Fibroblast of pulmonary artery (primary cell): ENCODE measurements at regions not wholly inside any gene's neighbourhood (a gene's known extent, or its start where the extent isn't known, plus 50 kb on each side); places are given as distances from the start of the nearest gene placed in this dataset.
"Not testable (repeated sequence)": the region's sequence is repeated elsewhere in the genome, so short reads cannot be mapped to it uniquely, and the experiment has no call there.

Experiments used
- DNase-seq: peaks from one replicate; pipeline ENCODE4 v3.0.0-alpha.2; 2010; ENCODE audit warnings: low read depth
- H3K4me3 ChIP-seq: replicated peaks from 2 replicates; pipeline ENCODE4 v1.5.1; 2011; ENCODE audit warnings: low read depth, mild to moderate bottlenecking, control low read depth, low read length, moderate library complexity
- CTCF ChIP-seq: IDR thresholded peaks from 2 replicates; pipeline ENCODE4 v1.5.1; 2011; ENCODE audit warnings: mild to moderate bottlenecking, control low read depth, low read length, inconsistent platforms; ENCODE audit errors: missing control alignments

GRCh38 chr6:80792151-80792550 lies 685.7 kb downstream of the BCKDHB start:
- DNase-seq: no peak
- TF ChIP-seq CTCF: no peak
- no peak overlapping the region for H3K4me3 ChIP-seq

- no peak overlapping the region for H3K4me3 ChIP-seq
- TF ChIP-seq CTCF: no peak
- peak; percentile 41 for DNase-seq
These were observed 683.6 kb downstream of the BCKDHB start for GRCh38 chr6:80789912-80790570.

- not testable (repeated sequence) for H3K4me3 ChIP-seq, DNase-seq
These were observed 676.8 kb downstream of the BCKDHB start for GRCh38 chr6:80783271-80783670.

- H3K4me3 ChIP-seq: no peak overlapping the region
- peak; percentile 61 for DNase-seq
- TF ChIP-seq CTCF: no peak
These were observed 665.5 kb downstream of the BCKDHB start for GRCh38 chr6:80771941-80772340.

GRCh38 chr6:80769106-80769505 lies 662.6 kb downstream of the BCKDHB start:
- DNase-seq: no peak
- H3K4me3 ChIP-seq: no peak overlapping the region
- no peak for TF ChIP-seq CTCF

GRCh38 chr6:80767808-80768207 lies 661.3 kb downstream of the BCKDHB start:
- TF ChIP-seq CTCF: no peak
- peak; percentile 65 for DNase-seq
- no peak overlapping the region for H3K4me3 ChIP-seq

- no peak for DNase-seq
- TF ChIP-seq CTCF: no peak
- H3K4me3 ChIP-seq: no peak overlapping the region
These were observed 637.7 kb downstream of the BCKDHB start for GRCh38 chr6:80744213-80744612.
